VCaP (cell line): ENCODE measurements at regions not wholly inside any gene's neighbourhood (a gene's known extent, or its start where the extent isn't known, plus 50 kb on each side); places are given as distances from the start of the nearest gene placed in this dataset.
A peak's percentile ranks its signal among the peaks of the same experiment; 100 is the strongest.

Source experiments
- H3K27ac ChIP-seq: fragments of 450-650 bp; 2 replicates; pipeline ENCODE4 v1.5.1; 2017
- CTCF ChIP-seq: fragments of 450-650 bp; conservative IDR thresholded peaks from 2 replicates; pipeline ENCODE4 v1.5.1; 2017; ENCODE audit warnings: mild to moderate bottlenecking, moderate library complexity

DNA sequence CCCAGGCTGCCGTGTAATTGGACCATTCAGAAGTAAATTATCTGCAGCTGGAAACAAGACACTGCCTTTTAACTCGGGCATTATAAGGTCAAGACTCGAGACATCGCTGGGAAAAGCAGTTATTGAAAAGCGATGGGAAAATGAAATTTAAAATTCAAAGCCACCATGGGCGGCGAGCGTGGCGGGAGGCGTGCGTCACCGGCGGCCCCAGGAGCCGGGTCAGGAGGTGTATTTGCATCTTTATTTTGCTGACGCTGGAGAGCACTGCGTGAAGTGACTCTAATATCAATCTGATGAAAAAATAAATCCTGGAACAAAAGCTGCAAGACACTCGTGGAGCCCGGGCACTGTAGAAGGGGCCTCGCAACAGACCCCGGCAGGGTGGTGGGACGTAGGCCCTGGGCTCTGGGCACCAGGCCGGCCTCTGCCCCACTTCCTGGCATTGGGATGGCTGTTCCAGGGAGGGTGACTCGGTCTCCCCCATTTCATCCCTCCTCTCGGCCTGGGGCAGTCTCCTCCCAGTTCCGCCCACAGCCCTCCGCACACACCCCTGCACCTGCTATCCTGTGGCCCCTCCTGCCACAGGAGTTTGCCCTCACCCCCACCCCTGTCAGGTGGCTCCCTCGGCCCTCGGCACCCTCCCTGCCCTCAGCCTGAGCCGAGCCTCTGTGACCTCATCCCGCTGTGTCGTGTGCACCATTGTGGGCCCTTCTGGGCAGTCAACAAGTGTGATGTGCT is 196.2 kb downstream of the KIF26A start:
- H3K27ac ChIP-seq = no peak overlapping the region
- no peak for TF ChIP-seq CTCF

- no peak for TF ChIP-seq CTCF
- no peak overlapping the region for H3K27ac ChIP-seq
These were observed 196.8 kb downstream of the KIF26A start for GRCh38 chr14:104335176-104335575.

DNA sequence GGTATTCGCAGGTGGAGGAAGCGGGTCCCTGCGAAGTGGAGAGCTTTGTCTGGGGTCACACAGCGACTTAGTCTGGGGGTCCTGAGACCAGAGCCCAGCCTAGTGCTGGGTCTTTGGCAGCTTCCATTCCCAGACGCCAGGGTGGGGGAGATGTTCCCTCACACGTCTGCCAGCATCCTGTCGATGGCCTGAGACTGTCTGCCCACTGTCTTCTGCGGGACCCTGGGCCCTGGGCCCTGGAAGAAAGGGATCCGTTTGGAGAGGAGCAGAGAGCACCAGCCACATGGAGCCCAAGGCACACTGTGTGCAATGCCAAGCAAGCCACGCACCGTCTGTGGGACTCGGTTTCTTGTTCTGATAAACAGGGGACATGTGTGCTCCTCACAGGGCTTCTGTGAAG is 197.2 kb downstream of the KIF26A start:
- H3K27ac ChIP-seq = no peak overlapping the region
- no peak for TF ChIP-seq CTCF

DNA sequence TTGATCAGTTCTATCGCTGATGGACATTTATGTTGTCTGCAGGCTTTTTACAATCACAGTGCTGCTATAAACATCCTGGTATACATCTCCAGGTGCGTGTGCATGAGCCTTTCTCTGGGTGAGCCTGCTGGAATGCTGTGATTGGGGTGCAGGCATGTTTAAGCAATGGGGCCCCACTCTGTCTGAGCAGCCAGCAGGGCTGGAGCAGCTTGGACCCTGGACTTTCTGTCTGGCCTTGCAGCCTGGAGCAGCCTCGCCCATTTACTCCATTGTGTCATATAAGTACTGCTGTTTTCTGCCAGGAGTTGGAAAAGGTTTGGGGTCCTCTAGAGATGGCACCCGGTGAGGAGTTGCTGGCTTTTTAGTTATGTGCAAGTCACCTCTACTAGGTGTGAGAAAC is 199.0 kb downstream of the KIF26A start:
- no peak for TF ChIP-seq CTCF

DNA sequence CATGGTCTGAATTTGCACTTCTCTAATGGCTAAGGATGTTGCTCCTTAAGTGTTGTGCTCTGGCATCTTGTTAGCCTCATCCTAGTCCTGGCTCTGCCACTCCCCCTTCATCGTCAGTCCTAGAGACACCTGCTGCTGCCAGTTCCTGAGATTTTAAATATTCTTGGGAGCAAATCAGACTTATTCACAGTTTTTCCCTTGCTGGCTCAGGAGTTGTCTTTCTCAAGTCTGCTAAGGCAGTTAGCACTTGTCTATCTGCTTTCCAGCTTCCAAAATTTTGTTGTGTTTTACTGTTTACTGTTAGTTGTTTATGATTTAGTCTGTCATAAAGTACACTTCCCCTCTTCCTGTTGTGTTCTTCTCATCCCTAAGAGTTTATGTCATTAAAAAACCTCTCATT is 201.0 kb downstream of the KIF26A start:
- no peak overlapping the region for H3K27ac ChIP-seq
- TF ChIP-seq CTCF = no peak

More for the DNA sequence above, 199.0 kb downstream of the KIF26A start:
- H3K27ac ChIP-seq = no peak overlapping the region

GRCh38 chr14:104339829-104340228 is 201.4 kb downstream of the KIF26A start:
- no peak for TF ChIP-seq CTCF
- no peak overlapping the region for H3K27ac ChIP-seq

GRCh38 chr14:104341532-104342434 is 203.4 kb downstream of the KIF26A start:
- TF ChIP-seq CTCF = peak; percentile 95
- peak overlapping the region; percentile 83 for H3K27ac ChIP-seq
